ENCODE measurements at regions not wholly inside any gene's neighbourhood (a gene's known extent, or its start where the extent isn't known, plus 50 kb on each side); places are given as distances from the start of the nearest gene placed in this dataset.
"Not testable (repeated sequence)": the region's sequence is repeated elsewhere in the genome, so short reads cannot be mapped to it uniquely, and the experiment has no call there.

DNA sequence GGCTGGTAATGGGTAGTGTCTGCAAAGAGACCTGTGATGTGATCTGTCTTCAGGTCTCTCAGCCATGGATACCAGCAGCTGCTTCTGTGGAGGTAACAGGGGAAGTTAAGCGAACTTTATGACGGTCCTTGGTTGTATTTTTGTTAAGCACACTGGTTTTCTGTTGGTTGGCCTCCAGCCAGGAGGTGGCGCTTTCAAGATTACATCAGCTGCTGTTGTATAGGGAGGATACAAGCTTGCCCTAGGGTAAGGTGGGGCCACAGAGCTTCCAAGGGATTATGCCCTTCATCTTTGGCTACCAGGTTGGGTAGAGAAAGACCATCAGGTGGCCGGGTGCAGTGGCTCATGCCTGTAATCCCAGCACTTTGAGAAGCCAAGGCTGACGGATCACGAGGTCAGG, 834.2 kb upstream of the GALNTL6 start:
- no peak for DNase-seq

GRCh38 chr4:170949084-170949483, 859.3 kb upstream of the AADAT start:
- no peak for DNase-seq

DNA sequence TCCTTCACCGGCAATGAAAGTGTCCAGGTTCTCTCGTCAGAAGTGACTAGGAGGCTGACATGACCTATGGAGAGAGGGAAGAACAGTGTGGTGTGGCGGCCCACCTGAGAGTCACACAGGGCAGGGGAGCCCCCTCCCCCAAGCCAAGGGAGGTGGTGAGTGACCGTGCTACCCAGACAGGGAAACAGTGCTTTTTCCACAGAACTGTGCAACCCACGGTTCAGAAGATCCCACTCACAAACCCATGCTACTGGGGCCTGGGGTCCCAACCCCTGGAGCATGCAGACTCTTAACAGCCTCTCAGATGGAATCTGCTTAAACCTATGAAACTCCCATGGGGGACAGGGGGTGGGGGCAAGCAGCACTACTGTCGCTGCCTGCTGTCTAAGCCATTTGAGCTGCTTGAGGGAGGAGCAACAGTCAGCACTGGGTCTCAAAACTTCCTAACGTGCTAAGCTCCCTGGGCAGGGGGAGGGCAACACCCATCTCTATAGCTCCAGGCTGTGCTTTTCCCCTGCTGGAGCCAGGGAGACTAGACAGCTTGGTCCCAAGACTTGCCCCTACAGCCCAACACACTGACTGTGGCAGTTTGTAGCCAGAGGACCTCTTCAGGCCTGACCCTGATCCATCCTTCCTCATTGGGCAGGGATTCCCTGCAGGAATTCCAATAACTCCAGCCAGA, 850.4 kb upstream of the AADAT start:
- no peak for DNase-seq

GRCh38 chr4:170938588-170938987, 848.8 kb upstream of the AADAT start:
- no peak for DNase-seq

DNA sequence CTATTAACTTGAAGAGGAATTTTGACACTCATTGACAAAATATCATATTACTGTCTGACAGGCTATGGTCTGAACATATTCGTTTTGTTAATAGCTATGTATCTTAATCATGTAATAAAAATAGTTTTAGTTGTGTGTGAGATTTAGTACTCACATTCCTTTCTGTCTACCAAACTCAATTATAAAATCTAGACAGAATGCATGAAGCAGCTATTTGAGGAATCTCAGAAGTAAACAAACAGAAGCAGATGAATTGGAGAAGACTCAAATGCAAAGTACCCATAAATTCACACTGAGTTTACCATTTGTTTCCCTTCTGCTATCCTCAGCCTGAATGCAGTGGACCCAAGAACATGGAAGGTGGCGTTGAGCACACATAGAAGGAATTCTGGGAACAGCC, 841.6 kb upstream of the AADAT start:
- no peak for DNase-seq

DNA sequence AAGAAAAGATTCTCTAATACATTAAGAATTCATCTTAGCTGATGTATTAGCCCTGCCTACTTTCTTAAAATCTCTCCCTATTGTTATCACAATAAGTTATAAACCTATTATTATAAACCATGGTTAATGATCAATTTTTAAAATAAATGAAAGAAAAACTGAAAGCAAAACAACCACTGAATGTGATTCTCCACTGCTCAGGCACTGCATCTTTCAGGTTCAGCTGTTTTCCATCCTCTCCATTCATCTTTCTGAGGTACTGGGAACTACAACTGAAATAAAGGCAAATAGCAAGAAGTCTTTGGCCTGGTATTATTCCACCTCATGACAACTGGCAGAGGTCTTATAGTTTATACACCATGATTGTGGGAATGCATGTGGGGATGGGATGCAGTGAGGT, 798.9 kb upstream of the AADAT start:
- DNase-seq, result no peak

- peak; percentile 0 for DNase-seq
These were observed 797.6 kb upstream of the AADAT start for GRCh38 chr4:170887396-170887795.

DNA sequence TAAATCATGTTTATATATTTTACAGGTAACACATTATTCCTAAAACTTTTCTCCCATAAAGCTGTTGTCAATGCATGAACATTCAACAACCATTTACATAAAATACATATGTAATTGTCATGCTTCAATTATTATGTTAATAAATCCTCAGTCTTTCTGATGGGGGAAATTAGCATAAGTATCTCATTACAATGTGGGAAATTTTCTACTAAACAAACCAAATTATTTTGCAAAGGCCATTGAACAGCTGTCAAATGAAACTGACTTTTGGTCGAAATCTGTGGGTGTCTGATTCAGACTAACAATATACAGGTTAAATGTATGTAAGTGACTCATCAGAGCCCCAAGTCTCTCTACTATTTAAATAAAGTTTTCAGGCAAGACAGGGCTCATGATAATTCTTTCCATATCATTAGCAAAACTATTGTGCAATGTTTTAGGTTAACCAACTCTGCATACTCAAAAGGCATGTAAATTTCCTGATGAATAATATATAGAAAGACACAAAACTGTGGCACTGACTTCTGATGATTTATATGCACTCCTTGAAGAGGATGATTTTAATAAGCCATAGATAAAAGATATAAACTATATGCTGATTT, 795.3 kb upstream of the AADAT start:
- DNase-seq, result no peak

DNA sequence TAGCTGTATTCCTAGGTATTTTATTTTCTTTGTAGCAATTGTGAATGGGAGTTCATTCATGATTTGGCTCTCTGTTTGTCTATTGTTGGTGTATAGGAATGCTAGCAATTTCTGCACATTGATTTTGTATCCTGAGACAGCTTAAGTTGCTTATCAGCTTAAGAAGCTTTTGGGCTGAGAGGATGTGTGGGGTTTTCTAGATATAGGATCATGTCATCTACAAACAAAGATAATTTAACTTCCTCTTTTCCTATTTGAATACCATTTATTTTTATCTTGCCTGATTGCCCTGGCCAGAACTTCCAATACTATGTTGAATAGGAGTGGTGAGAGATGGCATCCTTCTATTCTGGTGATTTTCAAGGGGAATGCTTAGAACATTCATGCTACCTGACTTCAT, 791.9 kb upstream of the AADAT start:
- DNase-seq, result not testable (repeated sequence)

- no peak for DNase-seq
These were observed 786.1 kb upstream of the AADAT start for GRCh38 chr4:170875868-170876267.

GRCh38 chr4:170872794-170873193, 783.0 kb upstream of the AADAT start:
- DNase-seq, result no peak

GRCh38 chr4:170868170-170868569, 778.4 kb upstream of the AADAT start:
- no peak for DNase-seq

DNA sequence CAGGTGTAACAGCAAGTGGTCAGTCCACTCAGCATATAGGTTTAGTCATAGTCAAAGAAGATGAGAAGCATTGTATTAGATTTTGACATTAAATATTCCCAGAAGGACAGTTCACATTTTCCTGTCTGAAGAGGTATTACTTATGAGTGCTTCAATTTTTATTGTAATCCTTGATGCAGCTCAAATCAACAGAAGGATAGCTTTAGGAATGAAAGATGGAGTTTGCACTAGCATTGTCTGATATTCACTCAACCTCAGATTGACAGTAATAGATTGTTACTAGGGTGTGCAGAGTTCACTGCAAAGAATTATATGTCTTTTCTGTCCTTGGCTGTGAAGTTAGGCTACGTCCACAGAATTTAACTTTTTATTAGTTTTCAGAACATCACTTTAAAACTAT, 764.3 kb upstream of the AADAT start:
- no peak for DNase-seq

DNA sequence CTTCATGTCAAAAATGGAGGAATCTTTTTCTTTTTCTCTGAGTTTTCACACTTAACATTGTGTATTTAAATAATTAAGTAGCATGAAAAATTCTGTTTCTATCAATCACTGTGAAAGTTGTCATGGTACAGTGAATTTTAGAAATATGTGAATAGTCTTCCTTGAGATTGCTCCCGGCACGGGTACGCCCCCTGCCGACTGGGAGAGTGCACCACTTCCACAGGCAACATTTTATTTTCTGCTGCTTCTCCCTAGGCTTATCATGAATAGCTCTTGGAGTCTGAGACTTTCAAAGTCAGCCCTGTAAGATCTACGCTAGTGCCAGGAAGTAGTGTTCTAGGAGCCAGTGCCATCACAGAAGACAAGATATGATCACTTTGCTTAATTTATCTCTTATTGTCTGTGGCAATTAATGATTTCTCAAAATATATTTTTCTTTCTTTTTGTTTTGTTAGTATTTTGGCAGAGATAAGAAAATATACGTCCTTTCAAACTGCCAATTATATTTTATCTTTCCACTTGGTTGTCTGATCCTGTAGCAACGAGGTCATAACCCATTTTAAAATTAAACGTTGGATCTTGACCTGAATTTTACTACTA, 763.8 kb upstream of the AADAT start:
- DNase-seq, result no peak

DNA sequence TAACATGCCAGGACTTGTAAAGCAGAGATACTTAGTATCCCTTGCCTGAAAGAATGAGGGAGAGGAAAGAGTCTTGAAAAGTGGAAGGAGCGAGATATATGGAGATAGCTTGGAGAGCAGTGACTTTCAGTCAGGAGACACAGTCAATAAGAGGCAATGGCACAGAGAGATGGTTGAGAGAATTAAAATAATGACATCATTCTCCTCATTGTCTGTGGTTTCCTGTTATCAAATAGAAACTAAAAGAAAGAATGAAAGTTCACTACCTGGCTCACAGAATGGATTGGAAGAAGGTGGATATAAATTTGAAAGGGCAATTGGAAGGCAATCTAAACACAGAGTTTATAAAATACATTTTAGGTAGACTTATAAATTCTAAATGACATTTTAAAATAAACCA, 760.2 kb upstream of the AADAT start:
- no peak for DNase-seq

DNA sequence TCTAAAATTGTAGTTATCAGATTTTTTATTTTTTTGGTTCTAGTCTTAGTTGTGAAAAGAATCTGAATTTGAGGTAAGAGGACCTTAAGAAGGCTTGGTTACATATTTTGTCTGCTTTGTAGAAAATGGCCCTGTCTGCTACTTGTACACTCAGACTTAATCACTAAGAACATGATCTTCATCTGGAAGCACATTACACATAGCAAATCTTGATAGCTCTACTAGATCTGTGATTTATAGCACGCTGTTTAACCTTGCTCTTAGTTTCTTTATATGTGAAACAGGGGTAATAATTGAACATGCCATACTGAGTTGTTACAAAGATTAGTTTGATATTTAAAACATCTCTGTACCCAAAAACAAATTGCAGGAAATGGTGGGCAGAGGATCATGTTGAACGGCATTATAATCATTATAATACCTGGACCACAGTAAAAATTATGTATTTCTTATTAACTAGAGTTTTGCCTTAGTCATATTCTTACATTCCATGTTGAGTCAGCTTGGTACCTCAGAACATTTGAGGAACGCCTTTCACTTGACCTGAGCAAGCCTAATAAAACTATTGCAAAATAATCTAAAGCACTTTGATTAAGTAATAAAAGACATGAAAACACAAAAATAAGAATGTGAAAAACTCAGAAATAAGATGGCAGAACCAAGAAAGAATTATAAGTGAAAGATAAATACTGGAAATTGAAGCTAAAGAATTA, 738.0 kb upstream of the AADAT start:
- DNase-seq, result no peak

- DNase-seq, result no peak
These were observed 729.0 kb upstream of the AADAT start for GRCh38 chr4:170818786-170819185.

- DNase-seq, result no peak
These were observed 715.6 kb upstream of the AADAT start for GRCh38 chr4:170805352-170805751.

DNA sequence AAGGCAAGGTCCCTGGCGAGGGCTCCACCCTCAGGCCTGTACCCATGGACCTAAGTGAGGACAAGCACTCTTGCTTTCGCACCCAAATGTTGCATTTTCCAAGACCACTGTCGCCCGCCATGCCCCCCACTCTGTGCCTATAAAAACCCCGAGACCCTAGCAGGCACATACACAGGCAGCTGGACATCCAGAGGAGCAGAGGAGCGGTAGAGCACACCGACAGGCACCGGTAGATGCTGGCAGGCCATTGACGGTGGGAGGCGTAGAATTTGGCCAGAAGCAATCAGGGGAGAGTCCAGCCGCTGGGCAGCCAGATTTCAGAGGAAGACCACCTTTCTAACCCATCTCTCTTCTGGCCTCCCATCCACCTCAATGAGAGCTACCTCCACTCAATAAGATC, 715.2 kb upstream of the AADAT start:
- no peak for DNase-seq

DNA sequence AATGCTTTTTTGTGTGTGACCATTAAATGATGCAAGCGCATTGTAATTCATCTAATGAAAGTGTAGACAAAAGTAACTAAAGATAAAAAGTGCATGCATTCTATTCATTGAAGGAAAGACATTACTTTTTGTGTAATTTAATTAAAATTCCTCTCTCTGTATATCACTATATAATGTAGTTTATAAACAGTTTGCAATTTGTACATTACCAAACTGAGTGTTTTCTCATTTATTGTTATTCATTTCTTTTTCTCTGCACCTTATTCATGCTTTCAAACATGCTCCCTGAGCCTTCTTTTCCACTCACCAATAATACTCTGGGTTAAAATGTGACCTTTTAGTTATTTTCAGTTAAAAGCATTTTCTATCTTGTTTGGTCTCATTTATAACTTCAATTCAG, 713.7 kb upstream of the AADAT start:
- DNase-seq, result no peak

DNA sequence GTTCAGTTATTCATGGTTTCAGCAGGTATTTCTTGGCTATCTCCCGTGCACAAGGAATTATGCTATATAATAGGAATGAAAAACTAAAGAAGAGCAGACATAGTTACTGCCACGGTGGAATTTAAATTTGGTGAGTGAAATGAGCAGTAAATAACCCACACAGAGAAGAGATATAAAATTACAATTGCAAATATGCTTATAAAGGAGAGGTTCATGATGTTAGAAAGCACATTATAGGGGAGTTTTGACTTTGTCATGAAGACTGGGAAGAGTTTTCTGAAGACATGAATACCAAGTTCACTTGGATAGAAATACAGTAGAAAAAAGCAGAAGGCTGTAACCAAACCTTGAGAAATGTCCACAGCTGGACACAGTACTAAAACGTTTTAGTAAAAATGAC, 712.0 kb upstream of the AADAT start:
- DNase-seq, result no peak

- DNase-seq, result no peak
These were observed 704.8 kb upstream of the AADAT start for GRCh38 chr4:170794525-170794924.

DNA sequence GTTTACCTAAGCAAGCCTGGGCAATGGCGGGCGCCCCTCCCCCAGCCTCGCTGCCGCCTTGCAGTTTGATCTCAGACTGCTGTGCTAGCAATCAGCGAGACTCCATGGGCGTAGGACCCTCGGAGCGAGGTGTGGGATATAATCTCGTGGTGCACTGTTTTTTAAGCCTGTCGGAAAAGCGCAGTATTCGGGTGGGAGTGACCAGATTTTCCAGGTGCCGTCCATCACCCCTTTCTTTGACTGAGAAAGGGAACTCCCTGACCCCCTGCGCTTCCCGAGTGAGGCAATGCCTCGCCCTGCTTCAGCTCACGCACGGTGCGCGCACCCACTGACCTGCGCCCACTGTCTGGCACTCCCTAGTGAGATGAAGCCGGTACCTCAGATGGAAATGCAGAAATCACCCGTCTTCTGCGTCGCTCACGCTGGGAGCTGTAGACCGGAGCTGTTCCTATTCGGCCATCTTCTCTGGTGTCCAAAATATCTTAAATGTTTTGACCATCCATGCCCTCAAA, 698.8 kb upstream of the AADAT start:
- DNase-seq, result not testable (repeated sequence)

Measured in right kidney (tissue), 1 donor.